ENCODE measurements at regions not wholly inside any gene's neighbourhood (a gene's known extent, or its start where the extent isn't known, plus 50 kb on each side); places are given as distances from the start of the nearest gene placed in this dataset.

DNA sequence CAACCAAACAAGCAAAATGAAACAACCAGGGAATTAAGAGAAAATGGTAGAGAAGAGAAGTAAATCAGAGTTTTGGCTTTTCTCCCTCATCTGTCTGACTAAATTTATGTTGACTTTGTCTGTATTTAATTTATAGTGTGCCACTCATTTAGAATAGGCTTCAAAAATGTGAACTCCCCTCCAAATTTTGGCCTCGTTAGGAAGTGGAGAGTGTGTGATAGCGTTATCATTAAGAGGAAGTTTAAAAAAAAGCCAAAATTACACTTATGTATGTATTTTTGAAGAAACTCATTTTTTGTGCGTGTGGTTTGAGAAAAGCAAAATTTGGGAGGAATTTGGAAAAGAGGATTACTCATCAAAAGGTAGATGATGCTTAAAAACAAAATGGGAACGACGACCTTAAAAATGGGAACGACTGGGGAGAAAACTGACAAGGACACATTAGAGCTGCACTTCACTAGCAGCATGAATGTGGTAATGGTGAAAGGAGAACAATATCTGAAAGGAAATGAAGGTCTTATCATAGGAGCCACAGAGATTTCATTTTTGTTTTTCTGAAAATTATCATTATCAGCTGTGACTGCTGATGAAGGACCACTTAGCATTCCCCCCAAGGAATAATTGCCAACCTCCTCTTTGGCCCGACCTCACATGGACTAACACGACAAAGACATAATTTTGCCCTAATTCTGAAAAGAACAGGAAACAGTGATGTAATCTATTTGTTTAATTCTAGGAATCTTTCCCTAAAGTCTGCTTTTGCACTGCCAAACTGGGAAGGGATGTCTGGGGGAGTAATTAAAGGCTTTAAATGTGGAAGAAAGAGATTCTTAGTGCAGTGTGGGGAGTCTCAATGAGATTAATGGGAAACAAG, 163.2 kb upstream of the P2RY1 start:
- DNase-seq (ENCODE audit: low read depth): no peak
- H3K4me3 ChIP-seq (ENCODE audit: low read length): no peak overlapping the region
- TF ChIP-seq, protein P1, sequence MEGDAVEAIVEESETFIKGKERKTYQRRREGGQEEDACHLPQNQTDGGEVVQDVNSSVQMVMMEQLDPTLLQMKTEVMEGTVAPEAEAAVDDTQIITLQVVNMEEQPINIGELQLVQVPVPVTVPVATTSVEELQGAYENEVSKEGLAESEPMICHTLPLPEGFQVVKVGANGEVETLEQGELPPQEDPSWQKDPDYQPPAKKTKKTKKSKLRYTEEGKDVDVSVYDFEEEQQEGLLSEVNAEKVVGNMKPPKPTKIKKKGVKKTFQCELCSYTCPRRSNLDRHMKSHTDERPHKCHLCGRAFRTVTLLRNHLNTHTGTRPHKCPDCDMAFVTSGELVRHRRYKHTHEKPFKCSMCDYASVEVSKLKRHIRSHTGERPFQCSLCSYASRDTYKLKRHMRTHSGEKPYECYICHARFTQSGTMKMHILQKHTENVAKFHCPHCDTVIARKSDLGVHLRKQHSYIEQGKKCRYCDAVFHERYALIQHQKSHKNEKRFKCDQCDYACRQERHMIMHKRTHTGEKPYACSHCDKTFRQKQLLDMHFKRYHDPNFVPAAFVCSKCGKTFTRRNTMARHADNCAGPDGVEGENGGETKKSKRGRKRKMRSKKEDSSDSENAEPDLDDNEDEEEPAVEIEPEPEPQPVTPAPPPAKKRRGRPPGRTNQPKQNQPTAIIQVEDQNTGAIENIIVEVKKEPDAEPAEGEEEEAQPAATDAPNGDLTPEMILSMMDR (conservative IDR thresholded peaks at IDR 0.05; ENCODE audit: low read length): no peak

DNA sequence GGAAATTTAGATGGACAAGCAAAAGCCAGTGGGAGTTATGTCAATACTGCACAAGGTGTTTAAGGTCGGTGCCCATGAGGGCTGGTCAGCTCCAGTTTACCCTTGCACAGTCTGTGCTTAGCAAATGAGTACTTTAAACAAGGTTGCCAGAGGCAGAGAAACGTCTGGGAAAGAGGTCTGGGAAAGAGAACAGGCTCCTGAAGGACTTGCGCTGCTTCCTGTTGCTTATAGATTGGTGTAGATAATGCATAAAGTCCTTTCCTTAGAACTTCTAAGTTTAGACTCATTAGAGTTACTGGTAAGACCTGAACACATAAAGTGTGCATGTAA, 162.6 kb upstream of the P2RY1 start:
- TF ChIP-seq, protein P1 (conservative IDR thresholded peaks at IDR 0.05; ENCODE audit: low read length): no peak
- no peak overlapping the region for H3K4me3 ChIP-seq (ENCODE audit: low read length)
- DNase-seq (ENCODE audit: low read depth): no peak

DNA sequence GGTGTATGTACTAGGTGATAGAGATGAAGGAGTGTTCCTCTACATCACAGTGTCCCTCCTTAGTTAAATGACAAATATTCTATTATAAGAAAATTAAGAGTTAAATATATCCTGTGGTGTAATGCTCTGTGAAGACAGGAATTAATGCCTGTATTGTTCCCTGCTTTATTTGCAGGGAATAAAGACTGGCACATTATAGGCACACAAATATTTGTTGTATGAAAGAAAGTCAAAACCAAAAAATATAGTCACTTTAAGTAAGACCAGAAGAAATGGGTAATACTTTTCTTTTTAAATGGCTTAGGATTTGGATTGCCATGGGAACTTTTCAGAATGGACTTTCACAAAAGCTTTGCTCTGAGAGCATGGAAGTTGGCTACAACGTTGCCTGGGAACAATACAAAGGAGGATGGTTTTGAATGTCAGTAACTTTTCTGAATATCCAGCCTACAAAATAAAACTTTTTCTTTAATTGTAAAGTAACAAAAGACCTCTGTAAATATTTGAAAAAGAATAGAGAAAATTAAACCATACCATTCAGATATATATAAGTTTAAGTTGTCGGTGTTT, 158.0 kb upstream of the P2RY1 start:
- TF ChIP-seq, protein P1 (conservative IDR thresholded peaks at IDR 0.05; ENCODE audit: low read length): no peak
- H3K4me3 ChIP-seq (ENCODE audit: low read length): no peak overlapping the region
- DNase-seq (ENCODE audit: low read depth): no peak

DNA sequence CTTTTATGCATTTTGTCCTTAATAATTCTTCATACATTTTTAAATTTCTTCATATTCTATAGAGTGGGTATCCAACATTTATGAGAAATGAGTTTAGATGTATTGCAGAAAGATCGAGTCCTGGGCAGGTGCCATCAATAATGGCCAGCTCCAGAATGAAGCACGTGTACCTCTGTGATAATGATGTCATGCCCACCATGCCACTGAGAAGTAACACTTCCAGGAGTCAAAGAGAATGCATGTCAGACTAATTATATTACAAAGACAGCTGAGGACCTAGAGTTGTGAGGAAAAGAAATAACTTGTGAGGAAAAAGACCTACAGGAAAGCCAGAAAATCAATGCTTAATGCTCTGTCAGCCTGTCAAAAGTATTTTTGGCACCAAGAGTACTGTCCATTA, 157.4 kb upstream of the P2RY1 start:
- TF ChIP-seq, protein P1 (conservative IDR thresholded peaks at IDR 0.05; ENCODE audit: low read length): no peak
- DNase-seq (ENCODE audit: low read depth): no peak
- no peak overlapping the region for H3K4me3 ChIP-seq (ENCODE audit: low read length)

DNA sequence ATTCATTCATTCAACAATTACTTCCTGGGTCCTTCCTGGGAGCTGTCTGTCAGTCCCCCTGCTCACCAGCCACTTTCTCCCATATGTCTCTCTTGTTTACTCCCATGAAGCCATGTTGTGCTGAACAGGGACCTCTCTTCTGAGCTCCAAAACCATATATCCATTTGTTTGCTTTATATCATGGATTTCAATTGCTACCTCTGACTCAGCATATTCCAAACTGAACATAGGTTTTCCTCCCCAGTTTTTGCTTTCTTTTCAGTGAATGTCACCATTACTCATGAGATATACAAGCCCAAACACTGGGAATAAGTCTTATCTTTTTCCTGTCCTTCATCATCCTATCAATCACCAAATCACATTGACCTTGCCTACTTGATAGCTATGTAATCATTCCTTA, 152.5 kb upstream of the P2RY1 start:
- H3K4me3 ChIP-seq (ENCODE audit: low read length): no peak overlapping the region
- no peak for DNase-seq (ENCODE audit: low read depth)
- TF ChIP-seq, protein P1 (conservative IDR thresholded peaks at IDR 0.05; ENCODE audit: low read length): no peak

DNA sequence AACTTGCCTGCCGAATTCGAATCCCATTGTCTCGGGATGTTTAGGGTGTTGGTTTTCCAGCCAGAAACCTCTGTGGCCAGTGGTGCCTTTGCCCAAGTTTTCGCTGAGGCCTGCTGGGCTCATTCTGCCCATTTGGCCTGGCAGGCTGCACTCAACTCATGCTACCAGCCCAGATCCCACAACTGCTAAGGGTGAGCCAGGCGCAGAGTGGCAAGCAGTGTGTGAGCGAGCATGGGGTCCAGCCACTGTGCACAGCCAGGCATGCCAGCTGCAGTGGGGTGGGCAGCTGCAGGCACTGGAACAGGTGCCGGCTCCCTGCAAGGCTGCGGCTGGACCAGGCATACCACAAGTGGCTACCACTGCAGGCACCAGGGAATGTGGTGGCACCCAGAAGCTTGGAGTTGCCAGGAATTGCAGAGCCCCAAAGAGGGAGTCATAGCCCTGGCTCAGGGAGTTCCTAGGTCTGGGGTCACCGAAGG, 151.4 kb upstream of the P2RY1 start:
- H3K4me3 ChIP-seq (ENCODE audit: low read length): no peak overlapping the region
- no peak for DNase-seq (ENCODE audit: low read depth)
- TF ChIP-seq, protein P1 (conservative IDR thresholded peaks at IDR 0.05; ENCODE audit: low read length): no peak

DNA sequence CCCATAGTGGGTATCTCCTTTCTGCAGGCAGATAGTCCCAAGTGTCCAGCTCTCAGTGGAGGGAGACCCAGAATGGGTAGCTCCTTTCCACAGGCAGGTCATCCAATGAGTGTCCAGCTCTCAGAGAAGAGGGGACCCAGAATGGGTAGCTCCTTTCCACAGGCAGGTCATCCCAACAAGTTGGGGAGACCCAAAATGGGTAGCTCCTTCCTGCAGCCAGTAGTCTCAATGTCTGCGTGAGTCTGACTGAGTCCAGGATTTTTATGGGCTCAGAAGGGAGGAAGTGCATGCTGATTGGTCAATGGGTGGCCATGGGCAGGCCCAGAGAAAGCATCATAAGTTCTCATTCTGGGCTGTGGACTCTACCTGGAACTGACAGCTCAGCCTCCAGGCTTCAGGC, 150.7 kb upstream of the P2RY1 start:
- no peak overlapping the region for H3K4me3 ChIP-seq (ENCODE audit: low read length)
- DNase-seq (ENCODE audit: low read depth): no peak
- TF ChIP-seq, protein P1 (conservative IDR thresholded peaks at IDR 0.05; ENCODE audit: low read length): no peak

Data from AG10803 (cell line).